Keratinocyte (primary cell): ENCODE measurements at regions not wholly inside any gene's neighbourhood (a gene's known extent, or its start where the extent isn't known, plus 50 kb on each side); places are given as distances from the start of the nearest gene placed in this dataset.

Experiments used
- EZH2 ChIP-seq: IDR thresholded peaks from one replicate; pipeline ENCODE4 v1.6.1; 2012; ENCODE audit warnings: inconsistent platforms, mild to moderate bottlenecking, low read length, moderate library complexity
- TF ChIP-seq, protein P1 (sequence below), 3 experiments: IDR thresholded peaks in 1 of 3; conservative IDR thresholded peaks in 1 of 3; optimal IDR thresholded peaks in 1 of 3; 2 replicates in 2 of 3; 3 replicates in 1 of 3; pipeline versions ENCODE3 to v1.5.1; 2011; ENCODE audit warnings: low read length in 3 of 3, mild to moderate bottlenecking in 3 of 3, moderate library complexity in 2 of 3, control low read depth in 1 of 3, inconsistent platforms in 1 of 3; ENCODE audit not compliant: insufficient read depth in 2 of 3; ENCODE audit errors: extremely low read depth in 1 of 3

DNA sequence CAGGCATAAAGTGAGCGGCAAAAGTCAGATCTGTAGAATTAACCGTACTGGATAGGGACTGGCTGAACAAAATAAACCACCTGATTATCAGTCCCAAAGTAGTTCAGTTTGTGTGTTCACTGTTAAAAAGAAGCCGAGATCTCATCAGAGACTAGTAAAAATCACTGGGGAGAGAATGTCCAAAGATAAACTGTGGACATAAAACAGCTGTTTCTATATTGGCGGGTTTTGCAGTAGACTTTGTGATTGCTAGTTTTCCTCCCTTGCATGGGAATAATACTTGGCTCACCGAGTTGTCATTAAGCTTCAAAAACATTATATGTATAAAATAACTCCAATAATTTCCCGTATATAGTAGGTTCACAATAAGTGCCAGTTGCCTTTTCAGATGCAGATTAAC is 114.2 kb upstream of the ID4 start:
- TF ChIP-seq EZH2: no peak
- TF ChIP-seq, protein P1, sequence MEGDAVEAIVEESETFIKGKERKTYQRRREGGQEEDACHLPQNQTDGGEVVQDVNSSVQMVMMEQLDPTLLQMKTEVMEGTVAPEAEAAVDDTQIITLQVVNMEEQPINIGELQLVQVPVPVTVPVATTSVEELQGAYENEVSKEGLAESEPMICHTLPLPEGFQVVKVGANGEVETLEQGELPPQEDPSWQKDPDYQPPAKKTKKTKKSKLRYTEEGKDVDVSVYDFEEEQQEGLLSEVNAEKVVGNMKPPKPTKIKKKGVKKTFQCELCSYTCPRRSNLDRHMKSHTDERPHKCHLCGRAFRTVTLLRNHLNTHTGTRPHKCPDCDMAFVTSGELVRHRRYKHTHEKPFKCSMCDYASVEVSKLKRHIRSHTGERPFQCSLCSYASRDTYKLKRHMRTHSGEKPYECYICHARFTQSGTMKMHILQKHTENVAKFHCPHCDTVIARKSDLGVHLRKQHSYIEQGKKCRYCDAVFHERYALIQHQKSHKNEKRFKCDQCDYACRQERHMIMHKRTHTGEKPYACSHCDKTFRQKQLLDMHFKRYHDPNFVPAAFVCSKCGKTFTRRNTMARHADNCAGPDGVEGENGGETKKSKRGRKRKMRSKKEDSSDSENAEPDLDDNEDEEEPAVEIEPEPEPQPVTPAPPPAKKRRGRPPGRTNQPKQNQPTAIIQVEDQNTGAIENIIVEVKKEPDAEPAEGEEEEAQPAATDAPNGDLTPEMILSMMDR (optimal IDR thresholded peaks at IDR 0.05 in 1 of 3, IDR thresholded peaks at IDR 0.05 in 1 of 3, conservative IDR thresholded peaks at IDR 0.05 in 1 of 3; ENCODE audit: extremely low read depth in 1 of 3, insufficient read depth in 2 of 3, low read length in 3 of 3): no peak
